ENCODE measurements at regions not wholly inside any gene's neighbourhood (a gene's known extent, or its start where the extent isn't known, plus 50 kb on each side); places are given as distances from the start of the nearest gene placed in this dataset.
"Not testable (repeated sequence)": the region's sequence is repeated elsewhere in the genome, so short reads cannot be mapped to it uniquely, and the experiment has no call there.

DNA sequence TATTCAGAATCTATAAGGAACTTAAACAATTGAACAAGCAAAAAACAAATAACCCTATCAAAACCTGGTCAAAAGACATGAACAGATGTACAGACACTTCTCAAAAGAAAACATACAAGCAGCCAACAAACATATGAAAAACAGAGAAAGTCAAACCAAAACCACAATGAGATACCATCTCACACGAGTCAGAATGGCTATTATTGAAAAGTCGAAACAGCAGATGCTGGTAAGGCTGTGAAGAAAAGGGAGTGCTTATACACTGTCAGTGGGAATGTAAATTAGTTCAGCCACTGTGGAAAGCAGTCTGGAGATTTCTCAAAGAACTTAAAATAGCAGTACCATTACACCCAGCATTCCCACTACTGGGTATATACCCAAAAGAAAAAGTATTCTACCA, 520.1 kb downstream of the LTN1 start:
- TF ChIP-seq, protein P1, sequence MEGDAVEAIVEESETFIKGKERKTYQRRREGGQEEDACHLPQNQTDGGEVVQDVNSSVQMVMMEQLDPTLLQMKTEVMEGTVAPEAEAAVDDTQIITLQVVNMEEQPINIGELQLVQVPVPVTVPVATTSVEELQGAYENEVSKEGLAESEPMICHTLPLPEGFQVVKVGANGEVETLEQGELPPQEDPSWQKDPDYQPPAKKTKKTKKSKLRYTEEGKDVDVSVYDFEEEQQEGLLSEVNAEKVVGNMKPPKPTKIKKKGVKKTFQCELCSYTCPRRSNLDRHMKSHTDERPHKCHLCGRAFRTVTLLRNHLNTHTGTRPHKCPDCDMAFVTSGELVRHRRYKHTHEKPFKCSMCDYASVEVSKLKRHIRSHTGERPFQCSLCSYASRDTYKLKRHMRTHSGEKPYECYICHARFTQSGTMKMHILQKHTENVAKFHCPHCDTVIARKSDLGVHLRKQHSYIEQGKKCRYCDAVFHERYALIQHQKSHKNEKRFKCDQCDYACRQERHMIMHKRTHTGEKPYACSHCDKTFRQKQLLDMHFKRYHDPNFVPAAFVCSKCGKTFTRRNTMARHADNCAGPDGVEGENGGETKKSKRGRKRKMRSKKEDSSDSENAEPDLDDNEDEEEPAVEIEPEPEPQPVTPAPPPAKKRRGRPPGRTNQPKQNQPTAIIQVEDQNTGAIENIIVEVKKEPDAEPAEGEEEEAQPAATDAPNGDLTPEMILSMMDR (optimal IDR thresholded peaks at IDR 0.05 in 1 of 3, IDR thresholded peaks at IDR 0.05 in 1 of 3, conservative IDR thresholded peaks at IDR 0.05 in 1 of 3; ENCODE audit: extremely low read depth in 1 of 3, insufficient read depth in 2 of 3, low read length in 3 of 3), result not testable (repeated sequence)
- not testable (repeated sequence) for TF ChIP-seq EZH2 (IDR thresholded peaks at IDR 0.05; ENCODE audit: low read length)
